HCT116 (cell line): ENCODE measurements at regions not wholly inside any gene's neighbourhood (a gene's known extent, or its start where the extent isn't known, plus 50 kb on each side); places are given as distances from the start of the nearest gene placed in this dataset.

Experiments used
- ATAC-seq: fragments of 200-7000 bp; cut with Tn5 transposase; 2 replicates; pipeline ENCODE4 v1.9.1; 2020; ENCODE audit warnings: mild to moderate bottlenecking, moderate library complexity
- BruUV-seq: library from RNA; stranded (reverse); fragments of 400-500 nt; replicated peaks from 2 replicates; lab custom pipeline; 2021; lab: Mats Ljungman, UMichigan
- CTCF ChIA-PET: fragments of 300-600 bp; sonication (Branson Sonifier 250); formaldehyde crosslinking; loops from one replicate; lab custom pipeline; 2021; ENCODE audit warnings: antibody characterized with exemption; lab: Charles Lee
- POLR2A ChIA-PET: fragments of 300-600, 350-600 bp; sonication (Branson Sonifier 250); formaldehyde crosslinking; loops from one replicate; lab custom pipeline; 2021; ENCODE audit warnings: antibody characterized with exemption; lab: Charles Lee
- RAD21 ChIA-PET, 2 experiments: fragments of 300-600 bp; sonication (Branson Sonifier 250); formaldehyde crosslinking; loops; one replicate each; lab custom pipeline; 2023; ENCODE audit warnings: low total read pairs in 2 of 2; ENCODE audit not compliant: uncharacterized antibody in 2 of 2, unreplicated experiment in 2 of 2, low non-redundant PET in 1 of 2; lab: Charles Lee
- DNase-seq: peaks from one replicate; pipeline ENCODE4 v3.0.0-alpha.2; 2010; ENCODE audit warnings: low read depth, low spot score
- H2AFZ ChIP-seq: fragments of 200-600 bp; shearing (Covaris generic), sonication (generic); 2 replicates; pipeline ENCODE4 v1.6.1; 2017; ENCODE audit warnings: low read depth, mixed run types, mixed read lengths, antibody characterized with exemption, low read length; ENCODE audit not compliant: poor library complexity, severe bottlenecking
- H3K27ac ChIP-seq: 2 replicates; pipeline ENCODE4 v1.5.1; 2012; ENCODE audit warnings: low read depth, low read length
- H3K27me3 ChIP-seq: fragments of 200-600 bp; sonication (generic); 2 replicates; pipeline ENCODE4 v1.6.1; 2016; ENCODE audit warnings: mixed run types, low read length, mixed read lengths; ENCODE audit not compliant: insufficient read depth
- H3K36me3 ChIP-seq, 2 experiments: fragments of 200-500 bp in 1 of 2; fragments of 200-600 bp in 1 of 2; sonication (Bioruptor generic) in 1 of 2; sonication (generic) in 1 of 2; 2 replicates each; pipeline versions ENCODE4 v1.5.1 to v1.6.1; 2014 to 2016; ENCODE audit warnings: low read length in 2 of 2, inconsistent platforms in 1 of 2, mixed read lengths in 1 of 2, mixed run types in 1 of 2; ENCODE audit not compliant: insufficient read depth in 2 of 2, control insufficient read depth in 1 of 2
- H3K4me1 ChIP-seq, 2 experiments: fragments of 200-600 bp in 1 of 2; sonication (generic) in 1 of 2; 2 replicates each; pipeline versions ENCODE4 v1.5.1 to v1.6.1; 2012 to 2017; ENCODE audit warnings: low read length in 2 of 2, inconsistent platforms in 1 of 2, mild to moderate bottlenecking in 1 of 2, mixed read lengths in 1 of 2, mixed run types in 1 of 2, moderate library complexity in 1 of 2; ENCODE audit not compliant: insufficient read depth in 2 of 2, control insufficient read depth in 1 of 2
- H3K4me2 ChIP-seq: fragments of 200-600 bp; sonication (generic); 2 replicates; pipeline ENCODE4 v1.6.1; 2017; ENCODE audit warnings: mixed run types, low read length, mixed read lengths
- H3K4me3 ChIP-seq, 2 experiments: fragments of 200-600 bp in 1 of 2; sonication (generic) in 1 of 2; replicated peaks in 1 of 2; 2 replicates each; pipeline ENCODE4 v1.5.1; 2011 to 2016; ENCODE audit warnings: low read length in 2 of 2, control low read depth in 1 of 2, low read depth in 1 of 2, mild to moderate bottlenecking in 1 of 2, mixed read lengths in 1 of 2, mixed run types in 1 of 2
- H3K79me2 ChIP-seq: fragments of 200-600 bp; sonication (generic); 2 replicates; pipeline ENCODE4 v1.6.1; 2017; ENCODE audit warnings: mild to moderate bottlenecking, mixed run types, low read length, moderate library complexity, mixed read lengths; ENCODE audit not compliant: insufficient read depth
- H3K9ac ChIP-seq: fragments of 200-600 bp; sonication (generic); 2 replicates; pipeline ENCODE4 v1.6.1; 2016; ENCODE audit warnings: low read length, mixed read lengths
- H3K9me2 ChIP-seq: fragments of 200-600 bp; sonication (generic), shearing (Covaris generic); 2 replicates; pipeline ENCODE4 v1.6.1; 2017; ENCODE audit warnings: mixed run types, mild to moderate bottlenecking, moderate library complexity; ENCODE audit not compliant: insufficient read depth
- H3K9me3 ChIP-seq, 2 experiments: fragments of 200-500 bp in 1 of 2; fragments of 200-600 bp in 1 of 2; sonication (Bioruptor generic) in 1 of 2; sonication (generic) in 1 of 2; 2 replicates each; pipeline ENCODE4 v1.6.1; 2014 to 2017; ENCODE audit warnings: low read length in 2 of 2, mixed read lengths in 2 of 2, inconsistent platforms in 1 of 2, low read depth in 1 of 2, mild to moderate bottlenecking in 1 of 2, mixed run types in 1 of 2, moderate library complexity in 1 of 2; ENCODE audit not compliant: control insufficient read depth in 1 of 2, insufficient read depth in 1 of 2
- H4K20me1 ChIP-seq: fragments of 200-600 bp; sonication (generic), shearing (Covaris generic); 2 replicates; pipeline ENCODE4 v1.6.1; 2017; ENCODE audit warnings: mixed run types, mild to moderate bottlenecking, moderate library complexity; ENCODE audit not compliant: insufficient read depth
- CBX3 ChIP-seq: IDR thresholded peaks from 2 replicates; pipeline ENCODE4 v1.6.1; 2012; ENCODE audit warnings: low read depth
- CEBPB ChIP-seq: IDR thresholded peaks from 2 replicates; pipeline ENCODE4 v1.6.1; 2012; ENCODE audit warnings: low read depth
- EGR1 ChIP-seq: IDR thresholded peaks from 2 replicates; pipeline ENCODE4 v1.6.1; 2012; ENCODE audit warnings: low read depth
- EZH2 ChIP-seq: fragments of 200-600 bp; sonication (generic); IDR thresholded peaks from 2 replicates; pipeline ENCODE4 v1.6.1; 2017; ENCODE audit warnings: antibody characterized with exemption, mixed run types
- EZH2phosphoT487 ChIP-seq: fragments of 200-600 bp; IDR thresholded peaks from 2 replicates; pipeline ENCODE4 v1.6.1; 2018; ENCODE audit warnings: antibody characterized with exemption, borderline replicate concordance
- FOSL1 ChIP-seq: IDR thresholded peaks from 2 replicates; pipeline ENCODE4 v1.6.1; 2012; ENCODE audit warnings: low read depth
- JUND ChIP-seq: IDR thresholded peaks from 2 replicates; pipeline ENCODE4 v1.6.1; 2012
- MAX ChIP-seq: IDR thresholded peaks from 2 replicates; pipeline ENCODE4 v1.6.1; 2012
- POLR2A ChIP-seq: IDR thresholded peaks from 2 replicates; pipeline ENCODE4 v1.7.0; 2011; ENCODE audit warnings: borderline replicate concordance; ENCODE audit not compliant: insufficient read depth, insufficient read length; ENCODE audit errors: extremely low read depth
- POLR2AphosphoS5 ChIP-seq: IDR thresholded peaks from 2 replicates; pipeline ENCODE4 v1.6.1; 2011; ENCODE audit warnings: mild to moderate bottlenecking, low read depth, low read length, moderate library complexity
- RAD21 ChIP-seq: IDR thresholded peaks from 2 replicates; pipeline ENCODE4 v1.6.1; 2012; ENCODE audit warnings: low read depth, mild to moderate bottlenecking
- REST ChIP-seq: IDR thresholded peaks from 2 replicates; pipeline ENCODE4 v1.6.1; 2012; ENCODE audit warnings: low read depth
- SIN3A ChIP-seq: IDR thresholded peaks from 2 replicates; pipeline ENCODE4 v1.6.1; 2012; ENCODE audit warnings: low read depth
- SP1 ChIP-seq: IDR thresholded peaks from 2 replicates; pipeline ENCODE4 v1.6.1; 2012; ENCODE audit warnings: low read depth
- SRF ChIP-seq: IDR thresholded peaks from 2 replicates; pipeline ENCODE4 v1.6.1; 2012; ENCODE audit warnings: low read depth
- TCF7L2 ChIP-seq: IDR thresholded peaks from 2 replicates; pipeline ENCODE4 v1.7.0; 2011; ENCODE audit warnings: borderline replicate concordance, inconsistent platforms; ENCODE audit not compliant: insufficient read depth, insufficient read length; ENCODE audit errors: extremely low read depth
- YY1 ChIP-seq: IDR thresholded peaks from 2 replicates; pipeline ENCODE4 v1.6.1; 2011; ENCODE audit warnings: low read length, low read depth, moderate library complexity, mild to moderate bottlenecking; ENCODE audit not compliant: insufficient replicate concordance; ENCODE audit errors: extremely low read depth
- ZBTB33 ChIP-seq: IDR thresholded peaks from 2 replicates; pipeline ENCODE4 v1.6.1; 2011; ENCODE audit warnings: mild to moderate bottlenecking, low read length, moderate library complexity; ENCODE audit not compliant: insufficient replicate concordance; ENCODE audit errors: extremely low read depth
- ZFX ChIP-seq: fragments of 450-650 bp; IDR thresholded peaks from 2 replicates; pipeline ENCODE4 v1.6.1; 2017
- ZNF274 ChIP-seq: fragments of 200-500 bp; sonication (Bioruptor generic); IDR thresholded peaks from 2 replicates; pipeline ENCODE4 v1.6.1; 2014; ENCODE audit warnings: mild to moderate bottlenecking, low read depth, low read length, inconsistent platforms
- intact Hi-C: fragments of 100-400 bp; cut with micrococcal nuclease; formaldehyde crosslinking; loops from 2 replicates; pipeline ENCODE4 v1.10.0; 2022

GRCh38 chr9:93776873-93777272, 178.3 kb downstream of the BARX1 start:
- TF ChIP-seq YY1 = no peak
- no peak for TF ChIP-seq SRF
- no peak for TF ChIP-seq RAD21
- TF ChIP-seq CEBPB = no peak
- no peak for TF ChIP-seq TCF7L2
- no peak for TF ChIP-seq ZNF274
- TF ChIP-seq EZH2 = no peak
- TF ChIP-seq EGR1 = no peak
- no peak for TF ChIP-seq ZFX
- no peak for TF ChIP-seq EZH2phosphoT487
- no peak for TF ChIP-seq REST
- no peak for TF ChIP-seq ZBTB33
- TF ChIP-seq MAX = no peak
- no peak for TF ChIP-seq POLR2AphosphoS5
- TF ChIP-seq FOSL1 = no peak
- TF ChIP-seq SIN3A = no peak
- TF ChIP-seq JUND = no peak
- no peak for TF ChIP-seq CBX3
- TF ChIP-seq SP1 = no peak
- TF ChIP-seq POLR2A = no peak
- Histone ChIP-seq H3K27ac (no peak overlapping the region), H3K36me3 (no peaks in the 10 kb centered on the region), H3K4me1 (no peaks in the 10 kb centered on the region), H3K9me2 (no peaks in the 10 kb centered on the region), H3K9me3 (no peaks in the 10 kb centered on the region), H3K27me3 (no peaks in the 10 kb centered on the region), H3K79me2 (no peaks in the 10 kb centered on the region), H4K20me1 (no peaks in the 10 kb centered on the region), H3K4me3 (no peak overlapping the region), H3K9ac (no peak overlapping the region), H2AFZ (no peak overlapping the region), H3K4me2 (no peak overlapping the region)
- RAD21 ChIA-PET = no interaction called here
- DNase-seq (no peak), ATAC-seq (no peak)
- BruUV-seq = no TSS peak
- CTCF ChIA-PET = no interaction called here
- intact Hi-C loops = no loop called here
- POLR2A ChIA-PET = no interaction called here
